GM19463 (cell line): ENCODE measurements at regions not wholly inside any gene's neighbourhood (a gene's known extent, or its start where the extent isn't known, plus 50 kb on each side); places are given as distances from the start of the nearest gene placed in this dataset.

Experiments
- ATAC-seq: cut with Tn5 transposase; IDR thresholded peaks from one replicate; pipeline ENCODE4 v1.9.1; 2021; ENCODE audit warnings: mild to moderate bottlenecking, moderate library complexity; ENCODE audit not compliant: unreplicated experiment

GRCh38 chr2:118525346-118525745, 322.1 kb downstream of the EN1 start:
- ATAC-seq, result no peak

DNA sequence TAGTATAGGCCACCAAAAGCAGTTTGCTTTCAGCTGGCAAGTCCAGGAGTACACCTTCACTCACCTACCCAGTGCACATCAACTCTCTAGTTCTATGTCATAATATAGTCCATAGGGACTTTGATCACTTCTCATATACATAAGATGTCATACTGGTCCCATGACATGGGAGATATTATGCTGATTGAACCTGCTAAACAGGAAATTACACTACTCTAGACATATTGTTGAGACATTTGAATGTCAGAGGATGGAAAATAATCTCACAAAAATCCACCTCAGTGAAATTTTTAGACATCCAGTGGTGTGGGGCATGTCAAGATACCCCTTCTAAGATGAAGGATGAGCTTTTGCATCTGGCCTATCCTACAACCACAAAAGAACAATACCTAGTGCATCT, 322.5 kb downstream of the EN1 start:
- ATAC-seq, result no peak

DNA sequence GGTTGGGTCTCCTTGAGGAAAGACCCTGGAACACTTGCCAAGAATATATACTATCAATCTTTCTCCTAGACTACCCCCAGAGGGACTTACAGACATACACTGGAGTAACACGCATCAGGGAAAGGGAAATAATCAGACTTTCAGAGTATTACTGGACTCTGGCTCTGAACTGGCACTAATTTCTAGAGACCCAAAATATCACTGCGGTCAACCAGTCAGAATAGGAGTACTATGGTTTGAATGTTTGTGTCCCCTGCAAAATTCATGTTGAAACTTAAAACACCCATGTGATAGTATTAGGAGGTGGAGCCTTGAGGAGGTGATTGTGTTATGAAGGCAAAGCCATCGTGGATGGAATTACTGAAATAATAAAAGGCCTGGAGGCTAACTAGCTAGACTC, 323.7 kb downstream of the EN1 start:
- ATAC-seq, result peak; percentile 50

- no peak for ATAC-seq
Observed at GRCh38 chr2:118521960-118522359, 325.5 kb downstream of the EN1 start.

GRCh38 chr2:118521272-118521671, 326.2 kb downstream of the EN1 start:
- ATAC-seq, result no peak

GRCh38 chr2:118520246-118520645, 327.2 kb downstream of the EN1 start:
- no peak for ATAC-seq

DNA sequence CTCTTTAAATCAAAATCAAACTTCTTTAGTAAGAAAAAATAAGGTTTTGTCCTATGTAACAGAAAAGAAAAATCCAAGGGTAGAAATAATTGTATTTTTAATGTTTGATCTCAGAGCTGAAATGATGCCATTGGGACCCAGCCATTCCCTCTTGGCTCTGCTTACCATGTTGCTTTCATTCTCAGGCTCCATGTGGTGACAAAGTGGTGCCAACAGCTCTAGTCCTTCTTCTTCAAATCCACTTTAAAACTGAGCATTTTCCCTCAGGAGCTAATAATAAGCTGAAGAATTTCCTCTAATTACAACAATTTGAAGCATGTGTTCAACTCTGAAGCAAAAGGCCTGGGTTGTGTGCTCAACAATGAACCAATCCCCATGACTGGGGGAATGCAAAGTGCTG, 327.9 kb downstream of the EN1 start:
- no peak for ATAC-seq

DNA sequence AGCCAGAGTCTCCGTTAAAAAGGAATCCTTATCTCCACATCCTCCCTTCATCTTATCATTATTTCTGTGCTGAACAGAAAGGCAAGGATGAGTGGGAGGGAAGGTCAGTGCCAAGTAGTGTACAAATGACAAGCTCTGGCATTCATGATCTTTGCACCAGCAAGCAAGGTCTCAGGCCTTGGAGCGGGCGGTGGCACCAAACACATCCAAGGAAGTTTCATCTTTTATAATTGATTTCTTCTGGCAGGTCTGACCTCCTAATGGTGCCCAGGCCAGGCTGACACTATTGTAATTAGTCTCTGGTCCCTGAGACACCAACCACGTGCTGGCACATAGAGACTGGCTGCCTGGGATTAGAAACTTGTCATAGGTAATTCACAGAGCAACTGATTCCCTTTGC, 336.6 kb downstream of the EN1 start:
- no peak for ATAC-seq

DNA sequence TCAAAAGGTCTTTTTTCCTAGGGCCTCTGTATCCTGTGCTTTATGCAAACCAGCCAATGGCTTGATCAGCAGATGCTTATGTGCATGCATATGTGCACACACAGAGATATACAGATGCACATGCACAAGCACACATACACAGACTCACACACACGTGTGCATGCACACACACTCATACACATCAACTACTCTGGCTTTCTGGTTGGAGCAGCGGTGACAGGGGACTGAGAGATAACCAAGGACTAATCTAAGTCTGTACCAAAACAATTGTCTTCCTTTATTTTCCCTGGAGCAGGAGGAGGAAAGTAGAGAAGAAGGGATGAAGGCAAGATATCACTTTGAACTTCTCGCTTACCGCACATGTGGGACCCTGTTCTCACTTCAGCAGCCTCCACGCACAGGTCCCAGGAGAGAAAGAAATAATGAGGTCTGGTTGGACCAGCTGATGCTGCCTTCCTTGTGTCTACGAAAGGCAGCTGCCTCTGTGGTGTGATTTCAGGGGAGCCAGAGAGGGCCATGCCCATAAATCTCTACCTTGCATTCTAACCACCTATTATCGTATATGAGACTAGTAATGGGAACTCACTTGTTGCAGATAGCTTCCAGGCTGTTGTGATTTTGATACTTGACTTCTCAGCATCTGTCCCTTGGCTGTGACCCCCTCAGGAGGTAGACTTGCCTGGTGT, 338.0 kb downstream of the EN1 start:
- no peak for ATAC-seq

DNA sequence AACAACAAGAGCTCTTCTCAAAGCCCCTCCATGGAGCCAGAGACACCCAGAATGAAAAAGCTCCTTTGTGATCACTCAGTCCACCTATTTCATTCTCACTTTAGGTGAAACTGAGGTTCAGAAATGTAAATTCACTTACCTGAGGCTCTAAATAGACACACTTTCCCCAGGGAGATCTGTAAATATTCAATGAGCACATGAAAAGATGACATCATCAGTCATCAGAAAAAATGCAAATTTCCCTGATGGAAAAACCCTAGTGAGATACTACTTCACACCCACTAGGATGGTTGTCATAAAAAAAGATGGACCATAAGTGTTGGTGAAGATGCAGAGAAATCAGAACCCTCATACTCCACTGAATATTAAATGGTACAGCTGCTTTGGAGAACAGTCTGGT, 339.2 kb downstream of the EN1 start:
- no peak for ATAC-seq

GRCh38 chr2:118505436-118505835, 342.0 kb downstream of the EN1 start:
- ATAC-seq, result no peak

DNA sequence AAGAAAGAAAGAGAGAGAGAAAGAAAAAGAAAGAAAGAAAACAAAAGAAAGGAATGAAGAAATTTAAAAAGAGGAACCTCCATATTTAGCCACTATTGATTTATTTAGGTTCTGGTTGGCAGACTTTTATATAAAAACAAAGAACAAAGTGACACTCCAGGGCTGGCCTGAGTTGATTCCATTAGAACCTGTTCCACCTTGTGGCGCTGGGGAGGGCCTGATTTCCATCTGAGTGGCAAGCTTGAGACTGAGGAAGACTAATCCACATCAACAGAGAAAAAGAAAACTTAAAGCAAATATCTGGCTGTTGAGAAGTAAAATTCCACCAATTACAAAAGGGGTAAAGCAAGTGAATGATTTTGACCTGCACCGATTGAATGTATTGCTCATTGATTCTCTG, 345.3 kb downstream of the EN1 start:
- ATAC-seq, result no peak

- ATAC-seq, result no peak
Observed at GRCh38 chr2:118498943-118499342, 348.5 kb downstream of the EN1 start.

- no peak for ATAC-seq
Observed at GRCh38 chr2:118496870-118497611, 350.4 kb downstream of the EN1 start.

- ATAC-seq, result no peak
Observed at GRCh38 chr2:118496467-118496866, 351.0 kb downstream of the EN1 start.

DNA sequence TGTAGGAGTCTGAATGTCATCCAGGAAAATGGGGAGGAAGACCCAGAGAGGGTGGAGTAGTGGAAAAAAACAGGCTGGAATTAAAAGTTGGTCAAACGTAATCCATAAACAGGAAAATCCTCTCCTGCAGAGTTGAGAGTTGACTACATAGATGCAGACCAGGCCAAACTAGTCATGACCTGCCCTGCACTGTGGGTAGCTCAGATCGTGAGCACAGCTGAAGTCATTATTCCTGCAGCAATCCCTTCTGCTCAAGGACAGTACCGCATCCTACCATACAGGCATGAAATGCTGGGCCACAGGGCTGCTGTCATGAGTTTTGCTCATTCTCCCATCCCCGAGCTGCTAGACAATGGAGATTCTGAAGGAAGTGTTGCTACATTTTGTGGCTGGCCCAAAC, 352.2 kb downstream of the EN1 start:
- no peak for ATAC-seq

- ATAC-seq, result no peak
Observed at GRCh38 chr2:118493213-118493612, 354.2 kb downstream of the EN1 start.

DNA sequence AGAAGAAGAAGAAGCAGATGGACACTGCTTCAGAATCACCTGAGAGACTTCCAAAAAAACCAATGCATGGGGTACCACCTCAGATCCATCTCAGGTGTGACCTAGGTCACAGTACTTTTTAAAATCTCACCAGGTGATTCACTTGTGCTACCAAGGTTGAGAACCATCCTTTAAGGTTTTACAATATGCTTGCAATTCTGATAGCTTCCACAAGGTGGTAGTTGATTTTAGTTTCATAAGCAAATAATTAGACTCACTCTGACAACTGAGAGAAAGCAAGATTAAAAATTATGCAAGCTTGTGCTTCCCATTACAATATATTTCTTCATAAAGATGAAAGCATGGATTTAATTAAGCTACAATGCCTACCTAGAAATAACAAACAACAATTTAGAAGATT, 355.1 kb downstream of the EN1 start:
- no peak for ATAC-seq

DNA sequence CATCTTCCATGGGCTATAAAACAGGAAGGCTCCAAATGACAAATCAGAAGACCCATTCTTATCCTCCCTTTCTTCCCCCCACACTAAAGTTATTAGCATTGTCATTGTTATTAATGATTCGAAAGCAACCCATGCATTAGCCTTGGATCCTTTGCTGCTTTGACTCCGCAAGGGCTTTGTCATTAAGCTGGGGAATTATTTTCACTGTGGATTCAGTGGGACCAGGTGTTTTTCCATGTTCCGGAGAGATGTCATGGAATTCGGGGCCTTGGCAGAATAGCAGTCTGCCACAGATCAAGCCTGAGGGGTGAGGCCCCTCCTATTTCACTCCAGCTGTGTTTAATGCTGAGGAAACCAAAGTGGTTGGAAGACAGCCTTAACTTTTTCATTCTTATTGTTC, 357.1 kb downstream of the EN1 start:
- no peak for ATAC-seq

DNA sequence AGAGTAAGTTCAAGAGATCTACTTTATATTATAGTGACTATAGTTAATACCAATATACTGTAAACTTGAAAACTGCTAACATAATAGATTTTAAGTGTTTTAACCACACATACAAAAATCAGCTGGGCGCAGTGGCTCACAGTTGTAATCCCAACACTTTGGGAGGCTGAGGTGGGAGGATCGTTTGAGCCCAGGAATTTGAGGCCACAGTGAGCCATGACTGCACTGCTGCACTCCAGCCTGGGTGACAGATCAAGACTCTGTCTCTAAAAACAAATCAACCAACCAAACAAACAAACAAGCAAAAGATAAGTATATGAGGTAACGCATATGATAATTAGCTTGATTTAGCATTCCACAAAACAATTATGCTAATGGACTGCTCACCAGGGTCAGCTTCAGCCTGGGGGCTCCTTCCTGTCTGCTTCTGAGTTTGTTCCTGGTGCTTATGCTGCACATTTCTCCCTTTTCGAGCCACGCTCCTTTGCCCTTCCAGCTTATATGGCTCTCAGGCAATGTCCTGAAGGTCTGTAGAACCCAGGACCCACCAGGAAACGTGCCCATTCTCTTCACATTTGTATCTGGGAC, 357.6 kb downstream of the EN1 start:
- no peak for ATAC-seq

DNA sequence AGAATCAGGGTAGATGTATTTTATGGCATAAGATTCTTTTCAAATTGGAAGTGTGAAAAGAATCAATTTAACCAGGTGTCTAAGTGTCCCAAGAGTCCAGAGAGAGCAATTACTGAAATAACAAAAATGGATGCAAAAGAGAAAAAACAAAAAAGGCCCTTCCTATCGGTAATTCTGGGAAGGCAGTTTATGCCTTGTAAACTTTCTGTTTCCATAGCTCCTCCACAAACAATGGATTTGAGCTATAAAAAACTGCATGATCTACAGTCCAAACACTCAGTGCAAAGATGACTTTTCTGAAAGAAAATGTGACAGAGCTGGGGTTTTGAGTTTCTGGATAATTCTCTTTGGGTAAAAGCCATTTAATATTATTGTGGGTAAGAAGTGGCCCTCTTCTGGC, 366.1 kb downstream of the EN1 start:
- no peak for ATAC-seq

DNA sequence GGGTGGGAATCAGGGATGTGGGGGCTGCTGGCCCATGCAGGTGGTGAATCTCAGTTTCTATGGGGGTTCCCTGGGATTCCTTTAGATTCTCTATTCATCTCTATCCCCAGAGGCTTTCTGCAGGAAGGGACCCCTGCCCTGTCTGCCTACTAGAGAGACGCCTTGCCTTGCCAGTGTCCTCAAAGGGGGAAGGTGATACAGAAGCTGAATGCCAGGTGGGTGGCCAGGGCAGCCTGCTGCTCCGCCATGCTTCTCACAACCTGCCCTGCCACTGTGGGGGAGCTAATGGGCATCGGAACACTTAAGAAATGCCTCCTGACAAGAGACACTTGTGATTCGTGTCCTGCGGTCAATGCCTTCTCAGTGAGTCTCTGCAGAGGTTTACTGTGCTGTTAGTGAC, 368.4 kb downstream of the EN1 start:
- no peak for ATAC-seq
